HepG2 (cell line): ENCODE measurements at regions not wholly inside any gene's neighbourhood (a gene's known extent, or its start where the extent isn't known, plus 50 kb on each side); places are given as distances from the start of the nearest gene placed in this dataset.
A peak's percentile ranks its signal among the peaks of the same experiment; 100 is the strongest.

Experiments used
- CREM ChIP-seq, 2 experiments: sonication (generic) in 1 of 2; formaldehyde crosslinking in 1 of 2; IDR thresholded peaks; 2 replicates each; pipeline versions ENCODE4 v1.4.0 to v1.6.1; 2016 to 2020; ENCODE audit warnings: antibody characterized with exemption in 1 of 2, mild to moderate bottlenecking in 1 of 2, missing genetic modification reagents in 1 of 2
- GATAD2A ChIP-seq: IDR thresholded peaks from 2 replicates; pipeline ENCODE4 v1.6.1; 2016
- NFRKB ChIP-seq: fragments of 450-650 bp; IDR thresholded peaks from 2 replicates; pipeline ENCODE4 v1.6.1; 2017
- NONO ChIP-seq, 2 experiments: fragments of 450-650 bp in 1 of 2; sonication (generic) in 1 of 2; formaldehyde crosslinking in 1 of 2; IDR thresholded peaks in 1 of 2; conservative IDR thresholded peaks in 1 of 2; 2 replicates each; pipeline versions ENCODE4 v1.6.1 to v1.8.0; 2017 to 2022; ENCODE audit warnings: mild to moderate bottlenecking in 1 of 2, missing genetic modification reagents in 1 of 2, moderate library complexity in 1 of 2
- NR2F6 ChIP-seq, 2 experiments: IDR thresholded peaks; 2 replicates each; pipeline ENCODE4 v1.6.1; 2016; ENCODE audit warnings: antibody characterized with exemption in 1 of 2, mild to moderate bottlenecking in 1 of 2
- PAXIP1 ChIP-seq: sonication (generic); formaldehyde crosslinking; conservative IDR thresholded peaks from 2 replicates; pipeline ENCODE4 v1.4.0; 2020; ENCODE audit warnings: mild to moderate bottlenecking, missing genetic modification reagents, moderate library complexity
- SALL1 ChIP-seq: sonication (generic); formaldehyde crosslinking; IDR thresholded peaks from 2 replicates; pipeline ENCODE4 v1.8.0; 2022; ENCODE audit warnings: mild to moderate bottlenecking, missing genetic modification reagents
- SAP130 ChIP-seq: IDR thresholded peaks from 2 replicates; pipeline ENCODE4 v1.6.1; 2016; ENCODE audit warnings: low read depth
- SOX5 ChIP-seq: IDR thresholded peaks from 2 replicates; pipeline ENCODE4 v1.6.1; 2016; ENCODE audit warnings: borderline replicate concordance
- ZNF331 ChIP-seq: sonication (generic); formaldehyde crosslinking; IDR thresholded peaks from 2 replicates; pipeline ENCODE4 v1.4.0; 2020; ENCODE audit warnings: missing genetic modification reagents
- ZNF354B ChIP-seq: sonication (generic); formaldehyde crosslinking; IDR thresholded peaks from 2 replicates; pipeline ENCODE4 v1.8.0; 2022; ENCODE audit warnings: mild to moderate bottlenecking, missing genetic modification reagents
- ZNF580 ChIP-seq: IDR thresholded peaks from 2 replicates; pipeline ENCODE4 v1.6.1; 2016; ENCODE audit warnings: low read depth, borderline replicate concordance
- ZNF609 ChIP-seq: sonication (generic); formaldehyde crosslinking; IDR thresholded peaks from 2 replicates; pipeline ENCODE4 v1.4.0; 2020; ENCODE audit warnings: mild to moderate bottlenecking, missing genetic modification reagents, borderline replicate concordance
- ZNF782 ChIP-seq: sonication (generic); formaldehyde crosslinking; IDR thresholded peaks from 2 replicates; pipeline ENCODE4 v1.4.0; 2020; ENCODE audit warnings: missing genetic modification reagents, mild to moderate bottlenecking, borderline replicate concordance
- ZSCAN25 ChIP-seq: sonication (generic); formaldehyde crosslinking; IDR thresholded peaks from 2 replicates; pipeline ENCODE4 v1.8.0; 2022; ENCODE audit warnings: mild to moderate bottlenecking, missing genetic modification reagents
- TF ChIP-seq, protein P1 (sequence below): sonication (generic); formaldehyde crosslinking; IDR thresholded peaks from 2 replicates; pipeline ENCODE4 v1.4.0; 2020; ENCODE audit warnings: low read depth, missing genetic modification reagents
- TF ChIP-seq, protein P2 (sequence below): IDR thresholded peaks from 2 replicates; pipeline ENCODE4 v1.6.1; 2012; ENCODE audit warnings: inconsistent platforms

GRCh38 chr2:43075054-43075593, 151.3 kb downstream of the ZFP36L2 start (continued):
- TF ChIP-seq ZSCAN25 (CRISPR knock-in tag) (no peak), NFRKB (no peak), CREM (IDR thresholded peaks at IDR 0.05) (no peak), CREM (CRISPR knock-in tag; IDR thresholded peaks at IDR 0.05) (no peak), ZNF331 (CRISPR knock-in tag) (no peak), SAP130 (CRISPR knock-in tag) (peak; percentile 60), NR2F6 (IDR thresholded peaks at IDR 0.05) (no peak), NR2F6 (CRISPR knock-in tag; IDR thresholded peaks at IDR 0.05) (no peak), SOX5 (0 out of 2 replicates have a peak, but pooled peaks have one; percentile 24), ZNF609 (CRISPR knock-in tag) (peak; percentile 27; the same call in 1 of the 2 replicates), ZNF782 (CRISPR knock-in tag) (no peak), SALL1 (CRISPR knock-in tag) (peak; percentile 27; the same call in 1 of the 2 replicates), GATAD2A (CRISPR knock-in tag) (0 out of 2 replicates have a peak, but pooled peaks have one; percentile 27), PAXIP1 (CRISPR knock-in tag) (peak; percentile 41; the same call in 1 of the 2 replicates), ZNF354B (CRISPR knock-in tag) (0 out of 2 replicates have a peak, but pooled peaks have one; percentile 19), ZNF580 (CRISPR knock-in tag) (no peak), NONO (IDR thresholded peaks at IDR 0.05) (no peak), NONO (CRISPR knock-in tag; conservative IDR thresholded peaks at IDR 0.05) (no peak)
- TF ChIP-seq, protein P1, sequence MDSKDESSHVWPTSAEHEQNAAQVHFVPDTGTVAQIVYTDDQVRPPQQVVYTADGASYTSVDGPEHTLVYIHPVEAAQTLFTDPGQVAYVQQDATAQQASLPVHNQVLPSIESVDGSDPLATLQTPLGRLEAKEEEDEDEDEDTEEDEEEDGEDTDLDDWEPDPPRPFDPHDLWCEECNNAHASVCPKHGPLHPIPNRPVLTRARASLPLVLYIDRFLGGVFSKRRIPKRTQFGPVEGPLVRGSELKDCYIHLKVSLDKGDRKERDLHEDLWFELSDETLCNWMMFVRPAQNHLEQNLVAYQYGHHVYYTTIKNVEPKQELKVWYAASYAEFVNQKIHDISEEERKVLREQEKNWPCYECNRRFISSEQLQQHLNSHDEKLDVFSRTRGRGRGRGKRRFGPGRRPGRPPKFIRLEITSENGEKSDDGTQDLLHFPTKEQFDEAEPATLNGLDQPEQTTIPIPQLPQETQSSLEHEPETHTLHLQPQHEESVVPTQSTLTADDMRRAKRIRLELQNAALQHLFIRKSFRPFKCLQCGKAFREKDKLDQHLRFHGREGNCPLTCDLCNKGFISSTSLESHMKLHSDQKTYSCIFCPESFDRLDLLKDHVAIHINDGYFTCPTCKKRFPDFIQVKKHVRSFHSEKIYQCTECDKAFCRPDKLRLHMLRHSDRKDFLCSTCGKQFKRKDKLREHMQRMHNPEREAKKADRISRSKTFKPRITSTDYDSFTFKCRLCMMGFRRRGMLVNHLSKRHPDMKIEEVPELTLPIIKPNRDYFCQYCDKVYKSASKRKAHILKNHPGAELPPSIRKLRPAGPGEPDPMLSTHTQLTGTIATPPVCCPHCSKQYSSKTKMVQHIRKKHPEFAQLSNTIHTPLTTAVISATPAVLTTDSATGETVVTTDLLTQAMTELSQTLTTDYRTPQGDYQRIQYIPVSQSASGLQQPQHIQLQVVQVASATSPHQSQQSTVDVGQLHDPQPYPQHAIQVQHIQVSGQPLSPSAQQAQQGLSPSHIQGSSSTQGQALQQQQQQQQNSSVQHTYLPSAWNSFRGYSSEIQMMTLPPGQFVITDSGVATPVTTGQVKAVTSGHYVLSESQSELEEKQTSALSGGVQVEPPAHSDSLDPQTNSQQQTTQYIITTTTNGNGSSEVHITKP (CRISPR knock-in tag) = 0 out of 2 replicates have a peak, but pooled peaks have one; percentile 38
- TF ChIP-seq, protein P2, sequence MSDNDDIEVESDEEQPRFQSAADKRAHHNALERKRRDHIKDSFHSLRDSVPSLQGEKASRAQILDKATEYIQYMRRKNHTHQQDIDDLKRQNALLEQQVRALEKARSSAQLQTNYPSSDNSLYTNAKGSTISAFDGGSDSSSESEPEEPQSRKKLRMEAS = peak; percentile 93
